Gastroesophageal sphincter (tissue), 4 donors: ENCODE measurements at regions not wholly inside any gene's neighbourhood (a gene's known extent, or its start where the extent isn't known, plus 50 kb on each side); places are given as distances from the start of the nearest gene placed in this dataset.

ENCODE experiments used
- ATAC-seq: fragments of 150-250 bp; one replicate; pipeline ENCODE4 v1.9.1; 2016; ENCODE audit warnings: mild to moderate bottlenecking, moderate library complexity
- H3K27ac ChIP-seq, 4 donors: fragments of 200-600 bp; sonication (generic) in 3 of 4; 1 replicate in 3 of 4; 2 replicates in 1 of 4; pipeline ENCODE4 v1.5.1; 2016 to 2019
- H3K27me3 ChIP-seq: fragments of 200-600 bp; sonication (generic); one replicate; pipeline ENCODE4 v1.5.1; 2019
- H3K36me3 ChIP-seq, 2 donors: fragments of 200-600 bp; sonication (generic); one replicate each; pipeline ENCODE4 v1.5.1; 2019; ENCODE audit warnings: control low read depth in 1 of 2
- H3K4me1 ChIP-seq, 3 donors: fragments of 200-600 bp; sonication (generic); 1 replicate in 2 of 3; 2 replicates in 1 of 3; pipeline ENCODE4 v1.5.1; 2016 to 2019; ENCODE audit warnings: control low read depth in 2 of 3
- H3K4me3 ChIP-seq, 2 donors: fragments of 200-600 bp; sonication (generic); one replicate each; pipeline ENCODE4 v1.5.1; 2019; ENCODE audit warnings: mild to moderate bottlenecking in 1 of 2, moderate library complexity in 1 of 2
- H3K9me3 ChIP-seq, 3 donors: fragments of 200-600 bp; sonication (generic); one replicate each; pipeline ENCODE4 v1.5.1; 2017 to 2019; ENCODE audit warnings: control low read depth in 2 of 3
- EP300 ChIP-seq: sonication (generic); formaldehyde crosslinking; IDR thresholded peaks from one replicate; pipeline ENCODE4 v1.6.1; 2017; ENCODE audit warnings: antibody characterized with exemption, mild to moderate bottlenecking
- POLR2A ChIP-seq, 2 donors: fragments of 450-650 bp; IDR thresholded peaks; one replicate each; pipeline ENCODE4 v1.6.1; 2017; ENCODE audit warnings: antibody characterized with exemption in 2 of 2, mild to moderate bottlenecking in 2 of 2, moderate library complexity in 1 of 2
- POLR2AphosphoS5 ChIP-seq: sonication (generic); formaldehyde crosslinking; IDR thresholded peaks from one replicate; pipeline ENCODE4 v1.6.1; 2017; ENCODE audit warnings: antibody characterized with exemption
- WGBS, 2 donors: methylation state at CpG; one replicate each; pipeline ENCODE4 v1.1.5; 2018; ENCODE audit warnings: low coverage in 1 of 2; 5-methylcytosine and 5-hydroxymethylcytosine counted together
- TF ChIP-seq, protein P1 (sequence below), 4 experiments: fragments of 200-600 bp in 2 of 4; fragments of 450-650 bp in 2 of 4; sonication (generic) in 1 of 4; IDR thresholded peaks; one replicate each; pipeline ENCODE4 v1.5.1; 2017 to 2019; ENCODE audit warnings: antibody characterized with exemption in 4 of 4, mild to moderate bottlenecking in 2 of 4, moderate library complexity in 2 of 4

DNA sequence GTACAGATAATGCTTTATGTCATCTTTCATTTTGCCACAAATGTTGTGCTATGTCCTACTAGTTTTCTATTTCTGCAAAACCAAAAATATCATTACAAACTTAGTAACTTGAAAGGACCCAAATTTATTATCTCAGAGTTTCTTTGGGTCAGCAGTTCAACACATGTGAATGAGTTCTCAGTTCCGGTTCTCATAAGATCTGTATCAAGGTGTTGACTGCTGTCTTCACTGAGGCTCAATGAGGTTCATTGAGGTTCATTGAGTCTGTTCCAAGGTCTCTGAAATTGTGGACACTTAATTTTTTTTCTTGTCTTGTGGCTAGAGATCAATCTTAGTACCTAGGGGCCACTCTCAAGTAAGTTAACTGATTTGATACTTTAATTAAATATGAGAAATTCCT, 525.1 kb upstream of the BRINP3 start:
- H3K36me3 ChIP-seq = no peaks in the 10 kb centered on the region

DNA sequence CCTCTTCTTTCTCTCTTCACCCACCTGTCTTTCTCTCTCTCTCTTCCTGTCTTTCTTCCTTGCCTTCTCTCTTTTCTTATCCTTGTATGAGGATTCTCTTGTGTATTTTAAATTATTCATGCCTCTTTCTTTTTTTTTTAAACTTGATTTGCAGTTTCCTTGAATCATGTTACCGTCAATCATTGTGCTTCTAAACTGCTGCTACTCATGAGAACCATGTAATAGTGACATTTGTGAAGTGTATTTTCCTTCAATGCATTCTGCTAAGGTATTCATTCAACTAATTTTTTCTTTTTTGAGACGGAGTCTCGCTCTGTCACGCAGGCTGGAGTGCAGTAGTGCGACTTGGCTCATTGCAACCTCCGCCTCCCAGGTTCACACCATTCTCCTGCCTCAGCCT, 539.1 kb upstream of the BRINP3 start:
- no peak overlapping the region for H3K27ac ChIP-seq
- no peak for ATAC-seq
- H3K4me1 ChIP-seq = peaks cover 0 to 8% (median 0%) of the 10 kb centered on the region in 3 donors
- no peaks in the 10 kb centered on the region for H3K36me3 ChIP-seq
- 95 to 96% methylated on average over 6 of the region's 6 CpGs for WGBS, 2 donors
- TF ChIP-seq POLR2A (IDR thresholded peaks at IDR 0.05) (no peak), EP300 (no peak), POLR2AphosphoS5 (no peak)
- TF ChIP-seq, protein P1, sequence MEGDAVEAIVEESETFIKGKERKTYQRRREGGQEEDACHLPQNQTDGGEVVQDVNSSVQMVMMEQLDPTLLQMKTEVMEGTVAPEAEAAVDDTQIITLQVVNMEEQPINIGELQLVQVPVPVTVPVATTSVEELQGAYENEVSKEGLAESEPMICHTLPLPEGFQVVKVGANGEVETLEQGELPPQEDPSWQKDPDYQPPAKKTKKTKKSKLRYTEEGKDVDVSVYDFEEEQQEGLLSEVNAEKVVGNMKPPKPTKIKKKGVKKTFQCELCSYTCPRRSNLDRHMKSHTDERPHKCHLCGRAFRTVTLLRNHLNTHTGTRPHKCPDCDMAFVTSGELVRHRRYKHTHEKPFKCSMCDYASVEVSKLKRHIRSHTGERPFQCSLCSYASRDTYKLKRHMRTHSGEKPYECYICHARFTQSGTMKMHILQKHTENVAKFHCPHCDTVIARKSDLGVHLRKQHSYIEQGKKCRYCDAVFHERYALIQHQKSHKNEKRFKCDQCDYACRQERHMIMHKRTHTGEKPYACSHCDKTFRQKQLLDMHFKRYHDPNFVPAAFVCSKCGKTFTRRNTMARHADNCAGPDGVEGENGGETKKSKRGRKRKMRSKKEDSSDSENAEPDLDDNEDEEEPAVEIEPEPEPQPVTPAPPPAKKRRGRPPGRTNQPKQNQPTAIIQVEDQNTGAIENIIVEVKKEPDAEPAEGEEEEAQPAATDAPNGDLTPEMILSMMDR (IDR thresholded peaks at IDR 0.05) = no peak
- H3K9me3 ChIP-seq = no peaks in the 10 kb centered on the region
- no peaks in the 10 kb centered on the region for H3K27me3 ChIP-seq
- no peak overlapping the region for H3K4me3 ChIP-seq

More for the DNA sequence above, 525.1 kb upstream of the BRINP3 start:
- 83 to 85% methylated on average over 1 of the region's 1 CpG for WGBS, 2 donors
- no peak overlapping the region for H3K27ac ChIP-seq
- ATAC-seq = no peak
- no peaks in the 10 kb centered on the region for H3K9me3 ChIP-seq
- no peaks in the 10 kb centered on the region for H3K27me3 ChIP-seq
- TF ChIP-seq, protein P1 (IDR thresholded peaks at IDR 0.05) = no peak
- TF ChIP-seq POLR2AphosphoS5 = no peak
- TF ChIP-seq EP300 = no peak
- TF ChIP-seq POLR2A (IDR thresholded peaks at IDR 0.05) = no peak
- H3K4me1 ChIP-seq = no peaks in the 10 kb centered on the region
- no peak overlapping the region for H3K4me3 ChIP-seq

DNA sequence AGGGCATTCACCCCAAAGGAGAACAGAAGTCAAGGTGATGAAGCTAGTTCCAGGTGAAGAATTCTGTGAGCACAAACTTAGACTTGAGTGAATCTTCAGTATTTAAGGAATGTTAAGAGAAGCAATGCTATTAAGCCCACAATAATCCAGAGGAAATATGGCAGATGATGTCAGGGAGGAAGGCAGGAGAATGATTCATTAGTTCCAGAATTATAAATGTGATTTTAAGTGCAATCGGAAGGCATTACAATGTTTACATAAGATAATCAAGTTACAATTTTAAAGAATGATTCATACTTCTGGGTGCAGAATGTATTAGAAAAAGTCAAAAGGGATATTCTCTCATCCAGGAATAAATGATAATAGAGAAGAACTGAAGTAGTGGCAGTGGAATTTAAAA, 545.2 kb upstream of the BRINP3 start:
- TF ChIP-seq, protein P1 (IDR thresholded peaks at IDR 0.05) = no peak
- 19 to 42% methylated on average over 1 of the region's 1 CpG for WGBS, 2 donors
- no peak overlapping the region for H3K27ac ChIP-seq
- H3K27me3 ChIP-seq = no peaks in the 10 kb centered on the region
- no peak for ATAC-seq
- no peaks in the 10 kb centered on the region for H3K4me1 ChIP-seq
- no peak overlapping the region for H3K4me3 ChIP-seq
- no peaks in the 10 kb centered on the region for H3K36me3 ChIP-seq
- H3K9me3 ChIP-seq = peaks cover 0 to 7% (median 0%) of the 10 kb centered on the region in 3 donors

DNA sequence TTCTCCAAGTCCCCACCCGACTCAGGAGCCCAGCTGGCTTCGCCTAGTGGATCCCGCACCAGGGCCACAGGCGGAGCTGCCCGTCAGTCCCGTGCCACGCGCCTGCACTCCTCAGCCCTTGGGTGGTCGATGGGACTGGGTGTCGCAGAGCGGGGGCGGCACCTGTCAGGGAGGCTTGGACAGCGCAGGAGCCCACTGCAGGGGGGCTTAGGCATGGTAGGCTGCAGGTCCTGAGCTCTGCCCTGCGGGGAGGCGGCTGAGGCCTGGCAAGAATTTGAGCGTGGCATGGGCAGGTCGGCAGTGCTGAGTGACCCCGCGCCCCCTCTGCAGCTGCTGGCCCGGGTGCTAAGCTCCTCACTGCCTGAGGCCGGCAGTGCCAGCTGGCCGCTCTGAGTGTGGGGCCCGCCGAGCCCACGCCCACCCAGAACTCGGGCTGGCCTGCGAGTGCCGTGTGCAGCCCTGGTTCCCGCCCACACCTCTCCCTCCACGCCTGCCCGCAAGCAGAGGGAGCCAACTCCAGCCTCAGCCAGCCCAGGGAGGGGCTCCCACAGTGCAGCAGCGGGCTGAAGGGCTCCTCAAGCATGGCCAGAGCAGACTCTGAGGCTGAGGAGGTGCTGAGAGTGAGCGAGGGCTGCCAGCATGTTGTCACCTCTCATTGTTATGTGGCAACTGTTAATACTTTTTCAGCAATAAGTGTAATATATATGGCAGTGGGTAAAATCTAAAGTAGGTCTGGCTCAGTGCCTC, 548.4 kb upstream of the BRINP3 start:
- Histone ChIP-seq H3K4me3 (no peak overlapping the region), H3K27ac (no peak overlapping the region), H3K27me3 (no peaks in the 10 kb centered on the region), H3K4me1 (no peaks in the 10 kb centered on the region), H3K9me3 (peaks cover 0 to 22% (median 0%) of the 10 kb centered on the region in 3 donors), H3K36me3 (no peaks in the 10 kb centered on the region)
- no peak for ATAC-seq
- TF ChIP-seq, protein P1 (IDR thresholded peaks at IDR 0.05) = no peak
- TF ChIP-seq EP300 (no peak), POLR2A (IDR thresholded peaks at IDR 0.05) (no peak), POLR2AphosphoS5 (no peak)
- no CpG with 5 or more reads among the region's 33 CpGs for WGBS, 2 donors

DNA sequence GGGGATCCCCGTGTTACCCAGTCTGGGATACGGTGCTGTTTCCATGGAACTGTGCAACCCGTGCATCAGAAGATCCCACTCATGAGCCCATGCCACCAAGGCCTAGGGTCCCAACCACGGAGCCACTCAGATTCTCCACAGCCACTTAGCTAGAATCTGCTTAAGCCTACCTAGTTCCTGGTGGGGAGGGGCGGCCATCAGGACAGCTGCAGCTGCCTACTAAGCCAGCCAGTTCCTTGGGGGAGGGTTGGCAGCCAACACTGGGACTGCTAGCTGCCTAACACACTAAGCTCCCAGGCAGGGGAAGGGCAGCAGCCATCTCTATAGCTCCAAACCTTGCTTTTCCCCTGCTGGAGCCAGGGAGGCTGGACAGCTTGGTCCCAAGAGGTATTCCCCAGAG, 549.2 kb upstream of the BRINP3 start:
- Histone ChIP-seq H3K27ac (no peak overlapping the region), H3K4me1 (no peaks in the 10 kb centered on the region), H3K9me3 (peaks cover 0 to 22% (median 0%) of the 10 kb centered on the region in 3 donors), H3K36me3 (no peaks in the 10 kb centered on the region), H3K27me3 (no peaks in the 10 kb centered on the region), H3K4me3 (no peak overlapping the region)
- no peak for ATAC-seq
- WGBS, 2 donors = 91% methylated on average over 5 of the region's 5 CpGs; no CpG with 5 or more reads in 1 of the 2 donors
- TF ChIP-seq EP300 = no peak
- TF ChIP-seq POLR2A (IDR thresholded peaks at IDR 0.05) = no peak
- TF ChIP-seq POLR2AphosphoS5 = no peak
- TF ChIP-seq, protein P1 (IDR thresholded peaks at IDR 0.05) = no peak
